ENCODE measurements at regions not wholly inside any gene's neighbourhood (a gene's known extent, or its start where the extent isn't known, plus 50 kb on each side); places are given as distances from the start of the nearest gene placed in this dataset.

DNA sequence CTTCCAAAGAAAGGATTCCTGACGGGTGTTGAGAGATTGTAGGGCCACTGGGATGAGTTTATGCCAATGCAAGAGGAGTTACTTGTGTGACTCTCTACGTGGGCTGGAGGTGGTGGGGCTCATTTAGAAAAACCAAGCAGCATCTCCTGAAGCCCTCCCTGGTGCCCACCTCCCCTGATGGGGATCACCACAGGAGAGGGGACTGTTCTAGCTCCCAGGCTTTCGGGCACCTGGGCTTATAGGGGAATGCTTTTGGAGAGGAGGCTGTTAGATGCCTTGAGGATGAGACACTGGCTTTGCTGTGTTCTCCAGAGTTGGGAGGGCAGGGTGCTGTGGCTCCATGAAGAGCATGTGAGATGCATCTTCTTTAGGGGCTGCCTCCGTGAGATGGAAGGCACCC is 65.0 kb downstream of the IRX1 start:
- Histone ChIP-seq H3K27me3 (no peaks in the 10 kb centered on the region), H3K4me1 (no peaks in the 10 kb centered on the region), H3K9me3 (no peaks in the 10 kb centered on the region), H3K4me3 (replicated peaks in 1 of 3) (no peak overlapping the region), H3K36me3 (no peaks in the 10 kb centered on the region), H3K27ac (no peak overlapping the region)
- intact Hi-C loops (cut with DNase I), result no loop called here
- TF ChIP-seq, protein P1, sequence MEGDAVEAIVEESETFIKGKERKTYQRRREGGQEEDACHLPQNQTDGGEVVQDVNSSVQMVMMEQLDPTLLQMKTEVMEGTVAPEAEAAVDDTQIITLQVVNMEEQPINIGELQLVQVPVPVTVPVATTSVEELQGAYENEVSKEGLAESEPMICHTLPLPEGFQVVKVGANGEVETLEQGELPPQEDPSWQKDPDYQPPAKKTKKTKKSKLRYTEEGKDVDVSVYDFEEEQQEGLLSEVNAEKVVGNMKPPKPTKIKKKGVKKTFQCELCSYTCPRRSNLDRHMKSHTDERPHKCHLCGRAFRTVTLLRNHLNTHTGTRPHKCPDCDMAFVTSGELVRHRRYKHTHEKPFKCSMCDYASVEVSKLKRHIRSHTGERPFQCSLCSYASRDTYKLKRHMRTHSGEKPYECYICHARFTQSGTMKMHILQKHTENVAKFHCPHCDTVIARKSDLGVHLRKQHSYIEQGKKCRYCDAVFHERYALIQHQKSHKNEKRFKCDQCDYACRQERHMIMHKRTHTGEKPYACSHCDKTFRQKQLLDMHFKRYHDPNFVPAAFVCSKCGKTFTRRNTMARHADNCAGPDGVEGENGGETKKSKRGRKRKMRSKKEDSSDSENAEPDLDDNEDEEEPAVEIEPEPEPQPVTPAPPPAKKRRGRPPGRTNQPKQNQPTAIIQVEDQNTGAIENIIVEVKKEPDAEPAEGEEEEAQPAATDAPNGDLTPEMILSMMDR (IDR thresholded peaks at IDR 0.05), result no peak
- TF ChIP-seq POLR2A (IDR thresholded peaks at IDR 0.05), result no peak
- WGBS, 2 donors, result 75 to 79% methylated on average over 4 of the region's 4 CpGs
- no peak for DNase-seq

DNA sequence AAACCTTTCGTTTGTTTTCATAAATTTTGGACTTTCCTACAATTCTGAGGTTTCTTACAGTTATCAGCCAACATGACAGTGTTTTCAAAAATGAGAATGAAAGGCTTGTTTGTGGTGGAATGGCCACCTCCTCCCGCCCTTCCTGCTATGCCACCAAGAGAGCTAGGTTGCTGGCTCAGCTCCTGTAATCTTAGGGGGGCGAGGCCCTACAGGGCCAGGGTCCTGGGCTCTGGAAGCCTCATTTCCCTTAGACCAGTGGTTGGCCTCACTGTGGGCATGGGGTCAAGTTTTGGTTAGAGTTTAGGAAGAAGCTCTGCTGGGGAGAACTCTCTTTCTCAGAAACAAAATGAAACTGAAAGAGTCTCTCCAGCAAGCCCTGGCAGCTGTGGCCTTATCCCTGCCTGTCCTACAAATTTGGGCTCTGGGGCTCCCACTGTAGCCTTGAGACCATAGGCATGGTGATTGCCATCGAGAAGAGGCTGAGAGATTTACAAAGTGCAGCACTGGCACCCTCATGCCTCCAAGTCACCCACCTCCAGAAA is 66.2 kb downstream of the IRX1 start:
- no peak overlapping the region for H3K4me3 ChIP-seq (replicated peaks in 1 of 3)
- intact Hi-C loops (cut with DNase I), result no loop called here
- H3K27ac ChIP-seq, result no peak overlapping the region
- 61 to 63% methylated on average over 4 of the region's 4 CpGs for WGBS, 2 donors
- TF ChIP-seq, protein P1 (IDR thresholded peaks at IDR 0.05), result no peak
- TF ChIP-seq POLR2A (IDR thresholded peaks at IDR 0.05), result no peak
- no peaks in the 10 kb centered on the region for H3K36me3 ChIP-seq
- no peaks in the 10 kb centered on the region for H3K9me3 ChIP-seq
- no peaks in the 10 kb centered on the region for H3K4me1 ChIP-seq
- no peaks in the 10 kb centered on the region for H3K27me3 ChIP-seq
- no peak for DNase-seq

DNA sequence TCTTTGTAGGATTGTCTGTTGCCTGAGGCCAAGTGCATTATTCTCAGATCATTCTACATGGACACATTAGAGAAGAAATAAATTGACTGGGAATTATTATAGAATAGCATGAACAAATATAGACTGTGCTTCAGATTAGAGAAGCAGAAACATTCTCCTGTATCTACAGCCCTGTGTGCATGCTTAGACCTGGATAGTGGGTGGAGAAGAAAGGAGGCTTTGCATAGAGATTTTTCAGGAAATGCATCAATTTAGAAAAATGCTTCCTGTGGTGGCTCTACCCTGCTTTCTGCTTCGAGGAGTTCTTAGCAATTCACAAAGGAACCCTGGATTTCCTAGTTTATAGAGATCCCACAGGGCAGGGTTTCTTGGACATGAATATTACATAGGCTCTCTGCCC is 66.7 kb downstream of the IRX1 start:
- Histone ChIP-seq H3K4me3 (replicated peaks in 1 of 3) (no peak overlapping the region), H3K36me3 (no peaks in the 10 kb centered on the region), H3K9me3 (no peaks in the 10 kb centered on the region), H3K4me1 (no peaks in the 10 kb centered on the region), H3K27me3 (no peaks in the 10 kb centered on the region), H3K27ac (no peak overlapping the region)
- 40 to 53% methylated on average over 1 of the region's 1 CpG for whole genome bisulfite sequencing, 2 donors
- no peak for DNase-seq
- intact Hi-C loops (cut with DNase I), result no loop called here
- TF ChIP-seq, protein P1 (IDR thresholded peaks at IDR 0.05), result no peak
- no peak for TF ChIP-seq POLR2A (IDR thresholded peaks at IDR 0.05)

DNA sequence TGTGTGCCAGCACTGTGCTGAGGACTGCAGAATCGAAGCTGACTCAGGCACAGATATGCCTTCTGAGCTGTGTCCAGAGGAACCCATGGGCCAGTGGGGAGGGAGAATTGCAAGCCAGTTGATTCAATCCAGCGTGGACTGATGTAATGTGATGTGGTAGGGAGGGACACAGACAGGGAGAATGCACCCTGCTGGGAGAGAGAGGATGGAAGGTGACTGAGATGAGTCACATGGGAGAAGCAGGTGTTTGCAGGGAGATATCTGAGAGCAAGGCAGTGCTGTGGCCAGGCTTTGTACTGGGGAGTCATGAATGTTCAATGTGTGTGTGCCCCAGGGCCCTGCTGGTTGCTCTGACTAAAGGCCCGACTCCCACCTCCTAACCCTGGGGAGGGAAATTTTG is 75.7 kb downstream of the IRX1 start:
- Histone ChIP-seq H3K27me3 (no peaks in the 10 kb centered on the region), H3K4me3 (replicated peaks in 1 of 3) (no peak overlapping the region), H3K27ac (no peak overlapping the region), H3K4me1 (no peaks in the 10 kb centered on the region), H3K36me3 (no peaks in the 10 kb centered on the region), H3K9me3 (no peaks in the 10 kb centered on the region)
- intact Hi-C loops (cut with DNase I), result no loop called here
- no peak for DNase-seq
- no peak for TF ChIP-seq POLR2A (IDR thresholded peaks at IDR 0.05)
- TF ChIP-seq, protein P1 (IDR thresholded peaks at IDR 0.05), result no peak
- WGBS, 2 donors, result 42 to 45% methylated on average over 3 of the region's 3 CpGs

DNA sequence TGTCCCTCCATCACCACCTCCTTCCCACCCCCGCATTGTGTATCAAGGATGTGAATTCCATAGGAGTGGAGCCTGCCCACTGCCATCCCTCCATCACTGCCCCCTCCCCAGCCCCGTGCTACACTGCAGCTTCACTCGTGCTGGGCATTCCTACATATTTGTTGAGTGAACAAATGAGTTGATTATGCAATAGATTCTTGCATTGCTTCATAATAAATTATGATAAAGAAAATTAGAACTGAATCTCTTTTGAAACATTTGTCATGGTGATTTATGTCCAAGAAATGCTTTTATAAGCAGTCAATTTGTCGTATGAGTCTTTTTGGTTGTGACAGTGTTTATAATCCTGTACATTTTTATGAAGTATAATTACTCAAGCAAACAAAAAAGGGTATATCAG is 83.2 kb downstream of the IRX1 start:
- 75 to 87% methylated on average over 4 of the region's 4 CpGs for WGBS, 2 donors
- intact Hi-C loops (cut with DNase I), result no loop called here

More for the DNA sequence above, 83.2 kb downstream of the IRX1 start:
- Histone ChIP-seq H3K4me1 (no peaks in the 10 kb centered on the region), H3K4me3 (replicated peaks in 1 of 3) (no peak overlapping the region), H3K36me3 (no peaks in the 10 kb centered on the region), H3K9me3 (no peaks in the 10 kb centered on the region), H3K27ac (no peak overlapping the region), H3K27me3 (no peaks in the 10 kb centered on the region)
- TF ChIP-seq, protein P1 (IDR thresholded peaks at IDR 0.05), result no peak
- TF ChIP-seq POLR2A (IDR thresholded peaks at IDR 0.05), result no peak
- DNase-seq, result no peak

Measured in thyroid gland (tissue), 4 donors.